ENCODE measurements at regions not wholly inside any gene's neighbourhood (a gene's known extent, or its start where the extent isn't known, plus 50 kb on each side); places are given as distances from the start of the nearest gene placed in this dataset.

DNA sequence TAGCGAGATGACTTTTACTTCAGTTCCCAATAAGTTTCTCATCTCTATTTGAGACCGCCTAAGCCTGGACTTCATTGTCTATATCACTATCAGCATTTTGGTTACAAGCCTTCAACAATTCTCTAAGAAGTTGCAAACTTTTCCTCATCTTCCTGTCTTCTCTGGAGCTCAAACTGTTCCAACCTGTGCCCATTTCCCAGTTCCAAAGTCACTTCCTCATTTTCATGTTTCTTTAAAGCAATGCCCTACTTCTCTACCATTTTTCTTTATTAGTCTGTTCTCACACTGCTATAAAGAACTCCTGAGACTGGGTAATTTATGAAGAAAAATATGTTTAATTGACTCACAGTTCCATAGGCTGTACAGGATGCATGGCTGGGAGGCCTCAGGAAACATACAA, 251.9 kb downstream of the TECRL start:
- TF ChIP-seq, protein P1, sequence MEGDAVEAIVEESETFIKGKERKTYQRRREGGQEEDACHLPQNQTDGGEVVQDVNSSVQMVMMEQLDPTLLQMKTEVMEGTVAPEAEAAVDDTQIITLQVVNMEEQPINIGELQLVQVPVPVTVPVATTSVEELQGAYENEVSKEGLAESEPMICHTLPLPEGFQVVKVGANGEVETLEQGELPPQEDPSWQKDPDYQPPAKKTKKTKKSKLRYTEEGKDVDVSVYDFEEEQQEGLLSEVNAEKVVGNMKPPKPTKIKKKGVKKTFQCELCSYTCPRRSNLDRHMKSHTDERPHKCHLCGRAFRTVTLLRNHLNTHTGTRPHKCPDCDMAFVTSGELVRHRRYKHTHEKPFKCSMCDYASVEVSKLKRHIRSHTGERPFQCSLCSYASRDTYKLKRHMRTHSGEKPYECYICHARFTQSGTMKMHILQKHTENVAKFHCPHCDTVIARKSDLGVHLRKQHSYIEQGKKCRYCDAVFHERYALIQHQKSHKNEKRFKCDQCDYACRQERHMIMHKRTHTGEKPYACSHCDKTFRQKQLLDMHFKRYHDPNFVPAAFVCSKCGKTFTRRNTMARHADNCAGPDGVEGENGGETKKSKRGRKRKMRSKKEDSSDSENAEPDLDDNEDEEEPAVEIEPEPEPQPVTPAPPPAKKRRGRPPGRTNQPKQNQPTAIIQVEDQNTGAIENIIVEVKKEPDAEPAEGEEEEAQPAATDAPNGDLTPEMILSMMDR (IDR thresholded peaks at IDR 0.05; ENCODE audit: extremely low read depth, low read depth, low read length) = no peak
- Histone ChIP-seq H3K79me2 (ENCODE audit: insufficient read depth, low read length) (no peaks in the 10 kb centered on the region), H3K27me3 (ENCODE audit: insufficient read depth, low read length) (no peaks in the 10 kb centered on the region), H3K27ac (ENCODE audit: low read depth, low read length) (no peak overlapping the region), H2AFZ (ENCODE audit: low read length) (no peak overlapping the region), H3K9me3 (ENCODE audit: low read depth, low read length) (no peaks in the 10 kb centered on the region), H4K20me1 (ENCODE audit: insufficient read depth, low read length) (no peaks in the 10 kb centered on the region), H3K4me3 (ENCODE audit: insufficient read depth, low read length) (no peak overlapping the region), H3K4me1 (ENCODE audit: insufficient read depth, low read length) (no peaks in the 10 kb centered on the region), H3K36me3 (ENCODE audit: insufficient read depth, low read length) (no peaks in the 10 kb centered on the region), H3K4me2 (ENCODE audit: insufficient read depth, low read length) (no peak overlapping the region)
- DNase-seq (ENCODE audit: insufficient read length, low spot score, missing footprints) = no peak

DNA sequence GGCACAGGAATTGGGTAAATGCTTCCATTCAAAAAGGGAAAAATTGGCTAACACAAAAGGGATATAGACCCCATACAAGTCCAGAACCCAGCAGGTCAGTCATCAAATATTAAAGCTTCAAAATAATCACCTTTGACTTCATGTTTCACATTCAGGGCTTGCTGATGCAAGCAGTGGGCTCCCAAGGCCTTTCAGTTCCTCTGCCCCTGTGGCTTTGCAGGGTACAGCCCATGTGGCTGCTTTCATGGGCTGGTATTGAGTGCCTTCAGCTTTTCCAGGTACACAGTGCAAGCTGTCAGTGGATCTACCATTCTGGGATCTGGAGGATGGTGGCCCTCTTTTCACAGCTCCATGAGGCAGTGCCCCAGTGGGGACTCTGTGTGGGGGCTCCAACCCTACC, 253.0 kb downstream of the TECRL start:
- TF ChIP-seq, protein P1 (IDR thresholded peaks at IDR 0.05; ENCODE audit: extremely low read depth, low read depth, low read length) = no peak
- no peaks in the 10 kb centered on the region for H3K9me3 ChIP-seq (ENCODE audit: low read depth, low read length)
- no peak for DNase-seq (ENCODE audit: insufficient read length, low spot score, missing footprints)
- H4K20me1 ChIP-seq (ENCODE audit: insufficient read depth, low read length) = no peaks in the 10 kb centered on the region
- no peaks in the 10 kb centered on the region for H3K4me1 ChIP-seq (ENCODE audit: insufficient read depth, low read length)
- no peak overlapping the region for H3K27ac ChIP-seq (ENCODE audit: low read depth, low read length)
- no peaks in the 10 kb centered on the region for H3K79me2 ChIP-seq (ENCODE audit: insufficient read depth, low read length)
- no peaks in the 10 kb centered on the region for H3K27me3 ChIP-seq (ENCODE audit: insufficient read depth, low read length)
- no peak overlapping the region for H3K4me3 ChIP-seq (ENCODE audit: insufficient read depth, low read length)
- H3K4me2 ChIP-seq (ENCODE audit: insufficient read depth, low read length) = no peak overlapping the region
- H3K36me3 ChIP-seq (ENCODE audit: insufficient read depth, low read length) = no peaks in the 10 kb centered on the region
- H2AFZ ChIP-seq (ENCODE audit: low read length) = no peak overlapping the region

DNA sequence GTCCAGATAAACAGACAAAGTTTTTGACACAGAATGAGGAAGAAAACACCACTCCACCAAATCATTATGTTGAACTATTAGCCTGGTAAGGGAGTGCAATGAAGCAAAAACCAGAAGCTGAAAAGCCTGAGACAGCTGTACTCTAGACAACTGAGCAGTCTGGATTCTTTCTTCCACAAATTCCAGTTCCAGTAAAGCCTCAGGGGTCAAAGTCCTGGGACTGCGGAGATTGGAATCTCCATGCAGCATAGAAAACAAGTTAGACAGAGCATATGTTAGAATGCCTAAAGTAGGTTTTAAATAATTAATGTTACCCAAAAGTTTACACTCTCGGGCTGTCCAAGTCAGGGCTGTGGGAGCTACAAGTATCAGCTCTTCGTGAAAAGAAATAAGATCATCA, 263.2 kb downstream of the TECRL start:
- Histone ChIP-seq H4K20me1 (ENCODE audit: insufficient read depth, low read length) (no peaks in the 10 kb centered on the region), H3K27ac (ENCODE audit: low read depth, low read length) (no peak overlapping the region), H3K79me2 (ENCODE audit: insufficient read depth, low read length) (no peaks in the 10 kb centered on the region), H3K9me3 (ENCODE audit: low read depth, low read length) (no peaks in the 10 kb centered on the region), H3K4me2 (ENCODE audit: insufficient read depth, low read length) (no peak overlapping the region), H3K27me3 (ENCODE audit: insufficient read depth, low read length) (no peaks in the 10 kb centered on the region), H3K4me3 (ENCODE audit: insufficient read depth, low read length) (no peak overlapping the region), H3K36me3 (ENCODE audit: insufficient read depth, low read length) (no peaks in the 10 kb centered on the region), H3K4me1 (ENCODE audit: insufficient read depth, low read length) (no peaks in the 10 kb centered on the region), H2AFZ (ENCODE audit: low read length) (no peak overlapping the region)
- no peak for DNase-seq (ENCODE audit: insufficient read length, low spot score, missing footprints)
- TF ChIP-seq, protein P1 (IDR thresholded peaks at IDR 0.05; ENCODE audit: extremely low read depth, low read depth, low read length) = no peak

DNA sequence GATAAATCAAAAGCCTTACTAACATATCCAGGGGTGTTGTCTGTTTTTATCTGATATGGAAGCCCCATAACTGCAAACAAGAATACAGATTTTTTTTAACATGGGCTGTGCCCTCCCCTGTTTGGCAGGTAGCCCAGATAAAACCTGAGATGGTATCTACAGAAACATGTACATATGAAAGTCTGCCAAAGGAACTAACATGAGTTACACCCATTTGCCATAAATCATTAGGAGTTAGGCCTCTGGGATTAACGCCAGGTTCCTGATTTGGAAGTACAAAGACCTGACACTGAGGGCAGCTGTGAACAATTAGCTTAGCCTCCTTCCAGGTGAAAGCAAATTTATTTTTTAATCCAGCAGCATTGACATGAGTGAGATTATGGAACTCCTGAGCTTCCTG, 264.3 kb downstream of the TECRL start:
- Histone ChIP-seq H3K27ac (ENCODE audit: low read depth, low read length) (no peak overlapping the region), H3K36me3 (ENCODE audit: insufficient read depth, low read length) (no peaks in the 10 kb centered on the region), H3K4me3 (ENCODE audit: insufficient read depth, low read length) (no peak overlapping the region), H3K27me3 (ENCODE audit: insufficient read depth, low read length) (no peaks in the 10 kb centered on the region), H4K20me1 (ENCODE audit: insufficient read depth, low read length) (no peaks in the 10 kb centered on the region), H3K4me1 (ENCODE audit: insufficient read depth, low read length) (no peaks in the 10 kb centered on the region), H3K9me3 (ENCODE audit: low read depth, low read length) (no peaks in the 10 kb centered on the region), H3K79me2 (ENCODE audit: insufficient read depth, low read length) (no peaks in the 10 kb centered on the region), H3K4me2 (ENCODE audit: insufficient read depth, low read length) (no peak overlapping the region), H2AFZ (ENCODE audit: low read length) (no peak overlapping the region)
- no peak for DNase-seq (ENCODE audit: insufficient read length, low spot score, missing footprints)
- TF ChIP-seq, protein P1 (IDR thresholded peaks at IDR 0.05; ENCODE audit: extremely low read depth, low read depth, low read length) = no peak

Data from osteoblast (primary cell).